Chondrocyte (in vitro differentiated cells): ENCODE measurements at regions not wholly inside any gene's neighbourhood (a gene's known extent, or its start where the extent isn't known, plus 50 kb on each side); places are given as distances from the start of the nearest gene placed in this dataset.

Experiments used
- DNase-seq: peaks from one replicate; pipeline ENCODE4 v3.0.0; 2021; ENCODE audit warnings: mixed read lengths, low spot score
- H3K27ac Mint-ChIP-seq: one replicate; pipeline ENCODE4 v1.8.0; 2021; ENCODE audit warnings: mild to moderate bottlenecking, moderate library complexity, mixed read lengths; ENCODE audit not compliant: unreplicated experiment
- H3K27me3 Mint-ChIP-seq: 2 replicates; pipeline ENCODE4 v1.8.0; 2021; ENCODE audit warnings: low read depth, mixed read lengths
- H3K36me3 Mint-ChIP-seq: 2 replicates; pipeline ENCODE4 v1.8.0; 2021; ENCODE audit warnings: low read depth, mixed read lengths
- H3K4me1 Mint-ChIP-seq: 2 replicates; pipeline ENCODE4 v1.8.0; 2021; ENCODE audit warnings: low read depth, mild to moderate bottlenecking, mixed read lengths
- H3K4me3 Mint-ChIP-seq: one replicate; pipeline ENCODE4 v1.8.0; 2021; ENCODE audit warnings: mild to moderate bottlenecking, moderate library complexity, mixed read lengths; ENCODE audit not compliant: unreplicated experiment
- H3K9me3 Mint-ChIP-seq: 2 replicates; pipeline ENCODE4 v1.8.0; 2021; ENCODE audit warnings: low read depth, mixed read lengths
- TF ChIP-seq, protein P1 (sequence below): fragments of 200-600 bp; sonication (generic); IDR thresholded peaks from 2 replicates; pipeline ENCODE4 v1.5.0; 2021; ENCODE audit warnings: antibody characterized with exemption, mild to moderate bottlenecking, moderate library complexity

DNA sequence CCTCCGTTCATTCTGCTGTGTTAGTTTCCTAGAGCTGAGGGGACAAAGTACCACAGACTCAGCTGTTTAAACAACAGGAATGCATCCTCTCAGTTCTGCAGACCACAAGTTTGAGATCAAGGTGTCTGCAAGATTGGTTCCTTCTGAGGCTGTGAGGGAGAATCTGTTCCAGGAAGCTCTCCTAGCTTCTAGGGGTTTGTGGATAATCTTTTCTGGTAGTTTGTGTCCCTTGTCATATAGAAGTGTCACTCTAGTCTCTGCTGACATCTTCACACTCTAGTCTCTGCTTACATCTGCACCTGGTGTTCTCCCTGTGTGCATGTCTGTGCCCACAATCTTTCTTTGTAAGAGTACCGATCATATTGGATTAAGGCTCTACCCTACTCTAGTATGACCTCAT is 581.8 kb downstream of the RNF144A start:
- Mint-ChIP-seq H3K27ac (no peak overlapping the region), H3K9me3 (peaks cover 6% of the 10 kb centered on the region), H3K27me3 (peaks cover 6% of the 10 kb centered on the region), H3K4me3 (no peak overlapping the region), H3K4me1 (no peaks in the 10 kb centered on the region), H3K36me3 (no peaks in the 10 kb centered on the region)
- TF ChIP-seq, protein P1, sequence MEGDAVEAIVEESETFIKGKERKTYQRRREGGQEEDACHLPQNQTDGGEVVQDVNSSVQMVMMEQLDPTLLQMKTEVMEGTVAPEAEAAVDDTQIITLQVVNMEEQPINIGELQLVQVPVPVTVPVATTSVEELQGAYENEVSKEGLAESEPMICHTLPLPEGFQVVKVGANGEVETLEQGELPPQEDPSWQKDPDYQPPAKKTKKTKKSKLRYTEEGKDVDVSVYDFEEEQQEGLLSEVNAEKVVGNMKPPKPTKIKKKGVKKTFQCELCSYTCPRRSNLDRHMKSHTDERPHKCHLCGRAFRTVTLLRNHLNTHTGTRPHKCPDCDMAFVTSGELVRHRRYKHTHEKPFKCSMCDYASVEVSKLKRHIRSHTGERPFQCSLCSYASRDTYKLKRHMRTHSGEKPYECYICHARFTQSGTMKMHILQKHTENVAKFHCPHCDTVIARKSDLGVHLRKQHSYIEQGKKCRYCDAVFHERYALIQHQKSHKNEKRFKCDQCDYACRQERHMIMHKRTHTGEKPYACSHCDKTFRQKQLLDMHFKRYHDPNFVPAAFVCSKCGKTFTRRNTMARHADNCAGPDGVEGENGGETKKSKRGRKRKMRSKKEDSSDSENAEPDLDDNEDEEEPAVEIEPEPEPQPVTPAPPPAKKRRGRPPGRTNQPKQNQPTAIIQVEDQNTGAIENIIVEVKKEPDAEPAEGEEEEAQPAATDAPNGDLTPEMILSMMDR: no peak
- DNase-seq: no peak

DNA sequence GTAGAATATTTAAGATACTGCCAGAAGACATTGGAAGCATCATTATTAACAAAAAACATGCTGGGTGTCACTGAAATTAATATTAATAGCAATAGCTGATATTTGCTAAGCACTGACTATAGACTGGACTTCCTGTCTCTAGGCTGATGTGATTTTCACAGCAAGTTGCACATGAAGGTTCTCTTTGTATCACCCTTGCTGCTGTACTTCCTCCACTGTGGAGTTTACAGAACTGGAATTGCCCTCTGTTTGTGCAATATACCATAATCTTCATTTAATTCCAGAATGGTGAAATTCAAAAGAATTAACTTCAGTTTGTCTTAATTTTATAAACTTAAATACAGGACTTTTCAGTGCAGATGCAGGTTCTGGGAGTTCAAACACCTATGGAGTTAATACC is 585.1 kb downstream of the RNF144A start:
- Mint-ChIP-seq H3K9me3 (no peaks in the 10 kb centered on the region), H3K4me3 (no peak overlapping the region), H3K4me1 (no peaks in the 10 kb centered on the region), H3K36me3 (no peaks in the 10 kb centered on the region), H3K27ac (no peak overlapping the region), H3K27me3 (peaks cover 7% of the 10 kb centered on the region)
- no peak for DNase-seq
- TF ChIP-seq, protein P1: no peak

DNA sequence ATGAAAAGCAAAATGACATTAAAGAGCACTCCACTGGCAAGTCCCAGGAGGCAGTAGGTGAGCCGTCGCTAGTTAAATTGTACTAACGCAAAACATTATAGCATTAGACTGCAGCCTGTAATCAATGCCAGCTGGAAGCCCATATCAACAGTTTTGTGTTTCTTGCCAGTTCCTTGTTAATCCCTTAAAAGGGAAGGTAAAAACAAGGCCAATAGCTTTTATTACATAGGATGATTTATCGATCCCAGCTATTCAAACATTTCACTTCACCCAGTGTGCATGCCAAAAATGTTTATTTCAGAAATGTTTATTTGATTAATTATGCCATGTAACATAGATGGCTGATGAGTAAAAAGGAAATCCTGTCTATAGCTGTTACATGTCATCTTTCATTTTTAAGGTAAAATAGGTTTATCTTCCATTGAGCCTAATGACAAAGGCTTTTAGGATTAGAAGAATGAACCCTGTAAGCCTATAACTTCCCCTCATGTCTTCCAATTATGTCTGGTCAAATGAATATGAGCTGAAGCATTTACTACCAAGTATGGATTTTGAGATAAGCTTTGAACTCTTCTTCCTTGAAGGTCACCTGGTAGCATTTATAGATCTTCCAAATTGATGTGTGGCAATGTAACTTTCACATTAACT is 591.2 kb downstream of the RNF144A start:
- TF ChIP-seq, protein P1: no peak
- Mint-ChIP-seq H3K36me3 (no peaks in the 10 kb centered on the region), H3K4me1 (no peaks in the 10 kb centered on the region), H3K9me3 (peaks cover 3% of the 10 kb centered on the region), H3K27me3 (peaks cover 2% of the 10 kb centered on the region), H3K4me3 (no peak overlapping the region), H3K27ac (no peak overlapping the region)
- DNase-seq: no peak

DNA sequence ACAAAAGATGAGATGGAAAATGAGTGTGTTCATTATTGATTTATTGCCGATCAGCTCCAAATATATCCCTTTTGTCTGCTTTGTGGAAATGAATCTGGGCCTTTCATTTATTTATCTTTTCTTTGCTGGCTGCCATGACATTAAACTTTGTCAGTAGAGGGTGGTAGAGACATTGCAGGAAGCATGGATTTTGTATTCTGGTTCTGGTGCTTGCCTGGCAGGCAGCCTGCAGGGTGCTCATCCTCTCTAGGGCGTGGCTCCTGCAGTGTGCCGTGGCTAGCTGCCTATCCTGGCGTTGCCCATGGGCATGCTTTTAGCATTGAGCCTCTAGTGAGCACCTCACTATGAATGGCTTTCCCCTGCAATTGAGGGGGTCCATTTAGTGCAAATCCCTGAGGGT is 593.1 kb downstream of the RNF144A start:
- DNase-seq: no peak
- H3K27me3 Mint-ChIP-seq: peaks cover 2% of the 10 kb centered on the region
- no peak overlapping the region for H3K27ac Mint-ChIP-seq
- H3K4me1 Mint-ChIP-seq: no peaks in the 10 kb centered on the region
- H3K36me3 Mint-ChIP-seq: no peaks in the 10 kb centered on the region
- no peak overlapping the region for H3K4me3 Mint-ChIP-seq
- H3K9me3 Mint-ChIP-seq: peaks cover 3% of the 10 kb centered on the region
- TF ChIP-seq, protein P1: peak; percentile 29

DNA sequence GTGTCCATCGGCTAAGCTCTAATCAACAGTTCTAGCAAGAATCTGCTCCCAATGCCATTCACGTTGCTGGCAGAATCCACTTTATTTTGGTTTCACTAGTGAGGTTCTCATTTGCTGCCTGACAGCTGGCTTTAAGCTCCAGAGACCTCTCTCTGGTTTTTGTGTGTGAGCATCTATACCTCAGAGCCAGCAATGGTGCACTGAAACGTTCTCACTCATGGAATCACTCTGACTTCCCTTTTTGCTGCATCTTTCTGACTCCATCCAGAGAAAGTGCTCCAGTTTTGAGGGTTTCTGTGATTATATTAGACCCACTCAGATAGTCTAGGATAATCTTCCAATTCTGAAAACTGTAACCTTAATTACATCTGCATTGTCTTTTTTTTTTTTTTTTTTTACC is 596.6 kb downstream of the RNF144A start:
- TF ChIP-seq, protein P1: no peak
- H3K4me3 Mint-ChIP-seq: no peak overlapping the region
- H3K27ac Mint-ChIP-seq: no peak overlapping the region
- peaks cover 3% of the 10 kb centered on the region for H3K9me3 Mint-ChIP-seq
- H3K27me3 Mint-ChIP-seq: no peaks in the 10 kb centered on the region
- DNase-seq: no peak
- H3K36me3 Mint-ChIP-seq: no peaks in the 10 kb centered on the region
- no peaks in the 10 kb centered on the region for H3K4me1 Mint-ChIP-seq
